ENCODE measurements at regions not wholly inside any gene's neighbourhood (a gene's known extent, or its start where the extent isn't known, plus 50 kb on each side); places are given as distances from the start of the nearest gene placed in this dataset.
"Not testable (repeated sequence)": the region's sequence is repeated elsewhere in the genome, so short reads cannot be mapped to it uniquely, and the experiment has no call there.

GRCh38 chr3:158936530-158937113, 134.8 kb downstream of the MFSD1 start:
- no peak overlapping the region for H3K4me3 Mint-ChIP-seq
- no peaks in the 10 kb centered on the region for H3K36me3 Mint-ChIP-seq (ENCODE audit: low read depth)
- H3K9me3 Mint-ChIP-seq: peaks cover 7% of the 10 kb centered on the region
- H3K27me3 Mint-ChIP-seq (ENCODE audit: low read depth): no peaks in the 10 kb centered on the region
- H3K4me1 Mint-ChIP-seq (ENCODE audit: low read depth): no peaks in the 10 kb centered on the region
- H3K27ac Mint-ChIP-seq: no peak overlapping the region

- no peak overlapping the region for H3K4me3 Mint-ChIP-seq
- H3K4me1 Mint-ChIP-seq (ENCODE audit: low read depth): no peaks in the 10 kb centered on the region
- no peaks in the 10 kb centered on the region for H3K27me3 Mint-ChIP-seq (ENCODE audit: low read depth)
- H3K36me3 Mint-ChIP-seq (ENCODE audit: low read depth): no peaks in the 10 kb centered on the region
- no peak overlapping the region for H3K27ac Mint-ChIP-seq
- H3K9me3 Mint-ChIP-seq: no peaks in the 10 kb centered on the region
These were observed 148.5 kb downstream of the MFSD1 start for GRCh38 chr3:158950178-158950901.

GRCh38 chr3:158953131-158953530, 151.3 kb downstream of the MFSD1 start:
- no peak overlapping the region for H3K27ac Mint-ChIP-seq
- no peaks in the 10 kb centered on the region for H3K4me1 Mint-ChIP-seq (ENCODE audit: low read depth)
- no peaks in the 10 kb centered on the region for H3K36me3 Mint-ChIP-seq (ENCODE audit: low read depth)
- H3K27me3 Mint-ChIP-seq (ENCODE audit: low read depth): no peaks in the 10 kb centered on the region
- H3K4me3 Mint-ChIP-seq: no peak overlapping the region
- peaks cover 3% of the 10 kb centered on the region for H3K9me3 Mint-ChIP-seq

GRCh38 chr3:158954420-158954819, 152.6 kb downstream of the MFSD1 start:
- no peak overlapping the region for H3K4me3 Mint-ChIP-seq
- H3K4me1 Mint-ChIP-seq (ENCODE audit: low read depth): no peaks in the 10 kb centered on the region
- peaks cover 3% of the 10 kb centered on the region for H3K9me3 Mint-ChIP-seq
- H3K27ac Mint-ChIP-seq: no peak overlapping the region
- no peaks in the 10 kb centered on the region for H3K27me3 Mint-ChIP-seq (ENCODE audit: low read depth)
- no peaks in the 10 kb centered on the region for H3K36me3 Mint-ChIP-seq (ENCODE audit: low read depth)

GRCh38 chr3:158957777-158958176, 155.9 kb downstream of the MFSD1 start:
- not testable (repeated sequence) for H3K4me1 Mint-ChIP-seq (ENCODE audit: low read depth); H3K4me3 Mint-ChIP-seq; H3K36me3 Mint-ChIP-seq (ENCODE audit: low read depth); H3K27me3 Mint-ChIP-seq (ENCODE audit: low read depth); H3K9me3 Mint-ChIP-seq; H3K27ac Mint-ChIP-seq

- Mint-ChIP-seq H3K4me1 (ENCODE audit: low read depth) (no peaks in the 10 kb centered on the region), H3K9me3 (peaks cover 3% of the 10 kb centered on the region), H3K27ac (no peak overlapping the region), H3K4me3 (no peak overlapping the region), H3K27me3 (ENCODE audit: low read depth) (no peaks in the 10 kb centered on the region), H3K36me3 (ENCODE audit: low read depth) (no peaks in the 10 kb centered on the region)
These were observed 157.0 kb downstream of the MFSD1 start for GRCh38 chr3:158958873-158959272.

GRCh38 chr3:158961471-158961870, 159.6 kb downstream of the MFSD1 start:
- no peaks in the 10 kb centered on the region for H3K36me3 Mint-ChIP-seq (ENCODE audit: low read depth)
- no peak overlapping the region for H3K4me3 Mint-ChIP-seq
- H3K27ac Mint-ChIP-seq: no peak overlapping the region
- no peaks in the 10 kb centered on the region for H3K27me3 Mint-ChIP-seq (ENCODE audit: low read depth)
- no peaks in the 10 kb centered on the region for H3K4me1 Mint-ChIP-seq (ENCODE audit: low read depth)
- H3K9me3 Mint-ChIP-seq: no peaks in the 10 kb centered on the region

GRCh38 chr3:158961911-158962310, 160.1 kb downstream of the MFSD1 start:
- Mint-ChIP-seq H3K9me3 (no peaks in the 10 kb centered on the region), H3K36me3 (ENCODE audit: low read depth) (no peaks in the 10 kb centered on the region), H3K27ac (no peak overlapping the region), H3K4me1 (ENCODE audit: low read depth) (no peaks in the 10 kb centered on the region), H3K4me3 (no peak overlapping the region), H3K27me3 (ENCODE audit: low read depth) (no peaks in the 10 kb centered on the region)

GRCh38 chr3:158970006-158970405, 168.2 kb downstream of the MFSD1 start:
- H3K4me1 Mint-ChIP-seq (ENCODE audit: low read depth): no peaks in the 10 kb centered on the region
- H3K27ac Mint-ChIP-seq: no peak overlapping the region
- H3K9me3 Mint-ChIP-seq: no peaks in the 10 kb centered on the region
- H3K4me3 Mint-ChIP-seq: no peak overlapping the region
- H3K36me3 Mint-ChIP-seq (ENCODE audit: low read depth): no peaks in the 10 kb centered on the region
- H3K27me3 Mint-ChIP-seq (ENCODE audit: low read depth): peaks cover 4% of the 10 kb centered on the region

GRCh38 chr3:158974904-158975303, 173.1 kb downstream of the MFSD1 start:
- H3K27me3 Mint-ChIP-seq (ENCODE audit: low read depth): no peaks in the 10 kb centered on the region
- no peak overlapping the region for H3K4me3 Mint-ChIP-seq
- no peaks in the 10 kb centered on the region for H3K9me3 Mint-ChIP-seq
- H3K4me1 Mint-ChIP-seq (ENCODE audit: low read depth): no peaks in the 10 kb centered on the region
- no peak overlapping the region for H3K27ac Mint-ChIP-seq
- no peaks in the 10 kb centered on the region for H3K36me3 Mint-ChIP-seq (ENCODE audit: low read depth)

- Mint-ChIP-seq H3K27ac (no peak overlapping the region), H3K27me3 (ENCODE audit: low read depth) (no peaks in the 10 kb centered on the region), H3K4me3 (no peak overlapping the region), H3K4me1 (ENCODE audit: low read depth) (no peaks in the 10 kb centered on the region), H3K9me3 (no peaks in the 10 kb centered on the region), H3K36me3 (ENCODE audit: low read depth) (no peaks in the 10 kb centered on the region)
These were observed 175.1 kb downstream of the MFSD1 start for GRCh38 chr3:158976966-158977365.

GRCh38 chr3:158977497-158977896, 175.6 kb downstream of the MFSD1 start:
- Mint-ChIP-seq H3K4me3 (no peak overlapping the region), H3K27me3 (ENCODE audit: low read depth) (no peaks in the 10 kb centered on the region), H3K4me1 (ENCODE audit: low read depth) (no peaks in the 10 kb centered on the region), H3K36me3 (ENCODE audit: low read depth) (no peaks in the 10 kb centered on the region), H3K9me3 (no peaks in the 10 kb centered on the region), H3K27ac (no peak overlapping the region)

GRCh38 chr3:158983216-158984099, 181.6 kb downstream of the MFSD1 start:
- Mint-ChIP-seq H3K4me3 (no peak overlapping the region), H3K9me3 (peaks cover 4% of the 10 kb centered on the region), H3K36me3 (ENCODE audit: low read depth) (no peaks in the 10 kb centered on the region)

GRCh38 chr3:158991146-158991705, 189.4 kb downstream of the MFSD1 start:
- Mint-ChIP-seq H3K4me3 (no peak overlapping the region), H3K36me3 (ENCODE audit: low read depth) (no peaks in the 10 kb centered on the region)

More at GRCh38 chr3:158983216-158984099, 181.6 kb downstream of the MFSD1 start:
- Mint-ChIP-seq H3K27ac (no peak overlapping the region), H3K27me3 (ENCODE audit: low read depth) (no peaks in the 10 kb centered on the region), H3K4me1 (ENCODE audit: low read depth) (no peaks in the 10 kb centered on the region)

More at GRCh38 chr3:158991146-158991705, 189.4 kb downstream of the MFSD1 start:
- H3K9me3 Mint-ChIP-seq: peaks cover 4% of the 10 kb centered on the region
- H3K27ac Mint-ChIP-seq: no peak overlapping the region
- H3K27me3 Mint-ChIP-seq (ENCODE audit: low read depth): no peaks in the 10 kb centered on the region
- H3K4me1 Mint-ChIP-seq (ENCODE audit: low read depth): no peaks in the 10 kb centered on the region

Data from T-helper 1 cell treated with Interleukin-12 subunit alpha and Interleukin-12 subunit beta and Interleukin-4 antibody, amounts not matched to agents 30 μg/mL and 1 μg/mL, for 36 hours (primary cell).